GM21619 (cell line): ENCODE measurements at regions not wholly inside any gene's neighbourhood (a gene's known extent, or its start where the extent isn't known, plus 50 kb on each side); places are given as distances from the start of the nearest gene placed in this dataset.

ENCODE experiments used
- ATAC-seq: cut with Tn5 transposase; IDR thresholded peaks from one replicate; pipeline ENCODE4 v1.9.1; 2021; ENCODE audit not compliant: unreplicated experiment

GRCh38 chr13:111551204-111551820 is 230.9 kb downstream of the TEX29 start:
- no peak for ATAC-seq

- ATAC-seq: no peak
Observed at GRCh38 chr13:111552891-111553655, 232.6 kb downstream of the TEX29 start.

- ATAC-seq: no peak
Observed at GRCh38 chr13:111554539-111555267, 234.3 kb downstream of the TEX29 start.

GRCh38 chr13:111555268-111555808 is 234.9 kb downstream of the TEX29 start:
- no peak for ATAC-seq

DNA sequence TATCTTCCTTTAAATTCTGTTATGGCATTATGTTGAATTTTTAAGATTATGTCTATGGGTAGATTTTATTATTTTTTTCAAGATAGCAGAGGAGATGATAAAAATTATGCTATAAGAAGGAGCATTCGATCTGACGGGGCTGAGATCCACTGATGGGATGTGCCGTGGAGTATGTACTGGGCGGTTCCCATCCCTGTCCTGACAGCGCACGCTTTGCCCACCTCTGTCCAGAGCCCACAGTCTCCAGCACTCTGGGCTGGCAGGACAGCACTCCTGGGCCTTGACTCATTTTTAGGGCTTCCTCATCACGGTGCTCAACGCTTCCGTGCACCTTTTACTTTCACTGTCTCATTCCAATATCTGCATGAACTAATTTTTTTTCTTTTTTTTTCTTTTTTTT is 235.5 kb downstream of the TEX29 start:
- no peak for ATAC-seq

GRCh38 chr13:111556496-111556895 is 236.1 kb downstream of the TEX29 start:
- no peak for ATAC-seq

DNA sequence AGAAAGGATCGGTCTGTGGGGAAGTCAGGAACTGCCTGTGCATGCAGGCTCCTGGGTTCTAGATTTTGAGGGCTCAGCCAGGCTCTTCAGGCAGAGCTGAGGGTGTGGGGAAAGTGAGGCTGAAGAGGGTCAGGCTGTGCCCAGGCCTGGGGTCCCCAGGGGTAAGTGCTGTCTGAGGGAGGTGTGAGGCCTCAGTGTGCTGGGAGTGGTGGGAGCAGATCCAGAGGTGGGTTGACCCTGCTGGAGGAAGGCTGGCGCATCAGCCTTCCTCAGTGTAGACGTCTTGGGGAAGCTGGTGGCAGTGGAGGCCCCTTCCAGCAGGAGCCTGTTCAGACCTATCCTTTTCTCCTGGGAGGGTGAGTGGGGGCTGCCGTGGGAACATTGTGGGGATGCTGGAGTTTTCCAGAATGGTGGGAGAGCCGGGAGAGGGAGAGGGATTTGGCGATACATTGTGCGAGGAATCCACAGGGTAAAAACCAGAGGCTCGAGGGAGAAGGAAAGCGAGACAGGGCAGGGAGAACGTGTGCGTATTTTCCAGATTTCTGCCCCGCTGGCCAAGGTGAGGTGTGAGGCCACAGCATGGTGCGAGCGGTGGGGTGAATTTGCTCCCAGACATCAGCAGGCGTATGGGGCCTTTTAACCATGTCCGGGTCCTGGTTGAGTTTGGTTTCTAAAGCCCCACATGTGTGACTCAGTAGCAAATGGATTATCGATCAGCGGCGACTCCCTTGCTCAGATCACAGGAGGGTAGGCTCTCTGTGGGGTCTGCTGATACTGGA is 237.7 kb downstream of the TEX29 start:
- ATAC-seq: no peak

DNA sequence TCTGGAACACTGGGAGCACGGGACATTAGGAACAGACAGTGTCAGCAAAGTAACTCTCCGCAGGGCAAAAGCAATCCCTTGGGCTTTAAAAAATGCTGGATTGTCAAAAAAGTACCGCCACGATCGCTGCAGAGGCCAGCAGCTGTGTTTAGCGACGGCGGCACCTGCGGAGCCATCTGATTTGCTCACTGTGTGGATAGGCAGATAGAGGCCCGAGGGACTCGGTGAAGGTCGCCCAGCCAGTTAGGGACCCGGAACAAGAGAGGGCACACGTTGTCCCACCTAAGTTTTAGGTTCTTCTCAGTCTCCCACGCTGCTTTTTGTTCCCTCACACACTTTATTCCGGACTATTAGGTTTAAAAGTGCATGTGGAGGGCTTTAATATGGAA is 238.3 kb downstream of the TEX29 start:
- ATAC-seq: no peak

- ATAC-seq: no peak
Observed at GRCh38 chr13:111559612-111560403, 239.4 kb downstream of the TEX29 start.

DNA sequence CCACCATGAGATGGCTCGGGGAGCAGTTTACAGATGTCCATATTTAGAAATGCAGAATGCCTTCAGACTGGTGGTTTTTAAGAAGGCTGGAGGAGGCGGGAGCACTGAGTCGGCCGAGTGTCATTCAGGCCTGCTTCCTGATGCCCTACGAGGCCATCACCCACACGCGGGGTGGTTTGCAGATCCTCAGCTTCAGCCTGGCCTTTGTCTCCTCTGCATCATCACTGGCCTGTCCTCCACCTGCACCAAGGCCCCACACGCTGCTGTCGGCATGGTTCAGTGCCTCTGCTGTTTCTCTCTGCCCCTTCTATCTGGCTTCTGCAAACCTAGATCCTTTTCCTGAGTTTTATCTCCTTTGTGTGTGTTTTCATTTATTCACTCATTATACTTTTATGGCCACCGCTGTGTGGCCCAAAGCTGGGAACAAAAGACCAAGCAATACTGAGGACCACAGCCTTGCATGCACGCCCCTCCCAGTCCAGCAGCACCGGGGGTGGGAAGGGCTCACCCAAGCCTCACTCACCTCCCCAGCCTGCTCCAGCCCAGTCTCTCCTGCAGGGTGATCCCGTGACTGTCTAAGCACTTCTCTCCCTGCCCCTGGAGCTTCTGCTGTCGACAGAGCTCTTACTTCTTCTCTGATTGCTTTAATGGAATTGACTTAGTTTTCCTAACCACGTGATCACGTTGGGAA is 240.8 kb downstream of the TEX29 start:
- no peak for ATAC-seq

- ATAC-seq: no peak
Observed at GRCh38 chr13:111562716-111563115, 242.3 kb downstream of the TEX29 start.

DNA sequence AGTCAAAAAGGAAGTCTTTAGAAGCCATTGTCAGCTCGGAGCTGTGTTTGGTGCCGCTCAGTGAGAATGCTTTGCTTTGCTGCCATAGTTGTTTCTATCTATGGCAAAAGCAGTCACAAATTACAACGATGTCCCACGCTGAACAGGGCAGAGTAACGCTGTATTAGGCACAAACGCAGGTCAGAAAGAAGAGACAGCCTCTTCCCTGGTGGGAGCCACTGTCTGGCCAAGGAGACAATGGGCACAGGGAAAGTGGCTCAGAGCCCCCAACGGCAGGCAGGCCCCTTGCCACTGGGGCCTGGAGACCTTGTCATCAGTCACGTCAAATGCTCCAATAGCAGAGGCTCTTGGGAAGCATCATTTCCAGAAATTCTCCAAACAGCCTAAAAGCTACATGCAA is 244.2 kb downstream of the TEX29 start:
- ATAC-seq: no peak

DNA sequence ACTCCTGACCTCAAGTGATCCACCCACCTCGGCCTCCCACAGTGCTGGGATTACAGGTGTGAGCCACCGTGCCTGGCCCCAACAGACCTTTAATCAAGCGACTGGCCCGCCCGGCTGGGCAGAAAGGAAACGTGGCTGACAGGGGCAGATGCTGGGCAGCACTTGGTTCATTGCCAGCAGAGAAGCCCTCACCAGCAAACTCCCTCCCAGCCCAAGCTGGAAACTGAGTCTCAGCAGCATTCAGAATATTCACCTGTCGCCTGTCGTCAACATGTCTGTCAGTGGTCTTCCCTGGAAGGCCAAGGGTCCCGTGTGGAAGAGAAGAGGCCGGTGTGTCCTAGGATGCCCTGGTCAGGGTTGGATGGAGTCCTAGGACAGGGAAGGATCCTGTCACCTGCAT is 245.0 kb downstream of the TEX29 start:
- ATAC-seq: no peak

- no peak for ATAC-seq
Observed at GRCh38 chr13:111566567-111566966, 246.1 kb downstream of the TEX29 start.

GRCh38 chr13:111567637-111568036 is 247.2 kb downstream of the TEX29 start:
- ATAC-seq: no peak

- ATAC-seq: no peak
Observed at GRCh38 chr13:111568290-111568689, 247.8 kb downstream of the TEX29 start.

- no peak for ATAC-seq
Observed at GRCh38 chr13:111570911-111571310, 250.5 kb downstream of the TEX29 start.

GRCh38 chr13:111572956-111573761 is 252.7 kb downstream of the TEX29 start:
- ATAC-seq: no peak

DNA sequence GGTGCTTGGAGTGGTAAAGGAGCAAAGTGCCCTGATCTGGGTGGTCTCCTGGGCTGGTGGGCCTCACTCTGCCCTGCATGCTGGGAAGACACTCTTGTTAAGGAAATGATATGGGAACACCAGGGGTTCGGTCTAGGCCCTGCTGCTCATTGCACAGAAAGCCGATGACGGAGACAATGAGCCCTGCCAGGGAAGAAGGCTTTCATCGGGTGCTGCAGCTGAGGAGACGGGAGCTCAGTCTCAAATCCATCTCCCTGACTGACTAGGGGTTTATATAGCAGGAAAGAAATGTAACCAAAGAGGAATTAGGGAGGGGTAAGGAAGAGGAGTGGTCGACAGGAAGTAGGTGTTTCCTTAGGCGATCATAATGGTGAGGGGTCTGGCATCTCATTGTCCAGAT is 253.4 kb downstream of the TEX29 start:
- ATAC-seq: no peak
